ENCODE measurements at regions not wholly inside any gene's neighbourhood (a gene's known extent, or its start where the extent isn't known, plus 50 kb on each side); places are given as distances from the start of the nearest gene placed in this dataset.
"Not testable (repeated sequence)": the region's sequence is repeated elsewhere in the genome, so short reads cannot be mapped to it uniquely, and the experiment has no call there.

GRCh38 chr13:89072979-89073378 lies 1401.8 kb downstream of the SLITRK5 start:
- DNase-seq: no peak

- DNase-seq: no peak
These were observed 1405.5 kb downstream of the SLITRK5 start for GRCh38 chr13:89076622-89077021.

GRCh38 chr13:89082623-89083022 lies 1411.5 kb downstream of the SLITRK5 start:
- DNase-seq: no peak

DNA sequence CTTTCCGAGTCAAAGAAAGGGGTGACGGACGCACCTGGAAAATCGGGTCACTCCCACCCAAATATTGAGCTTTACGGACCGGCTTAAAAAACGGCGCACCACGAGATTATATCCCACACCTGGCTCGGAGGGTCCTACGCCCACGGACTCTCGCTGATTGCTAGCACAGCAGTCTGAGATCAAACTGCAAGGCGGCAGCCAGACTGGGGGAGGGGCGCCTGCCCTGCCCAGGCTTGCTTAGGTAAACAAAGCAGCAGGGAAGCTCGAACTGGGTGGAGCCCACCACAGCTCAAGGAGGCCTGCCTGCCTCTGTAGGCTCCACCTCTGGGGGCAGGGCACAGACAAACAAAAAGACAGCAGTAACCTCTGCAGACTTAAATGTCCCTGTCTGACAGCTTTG lies 1416.9 kb downstream of the SLITRK5 start:
- DNase-seq: not testable (repeated sequence)

GRCh38 chr13:89097994-89098393 lies 1426.8 kb downstream of the SLITRK5 start:
- DNase-seq: no peak

DNA sequence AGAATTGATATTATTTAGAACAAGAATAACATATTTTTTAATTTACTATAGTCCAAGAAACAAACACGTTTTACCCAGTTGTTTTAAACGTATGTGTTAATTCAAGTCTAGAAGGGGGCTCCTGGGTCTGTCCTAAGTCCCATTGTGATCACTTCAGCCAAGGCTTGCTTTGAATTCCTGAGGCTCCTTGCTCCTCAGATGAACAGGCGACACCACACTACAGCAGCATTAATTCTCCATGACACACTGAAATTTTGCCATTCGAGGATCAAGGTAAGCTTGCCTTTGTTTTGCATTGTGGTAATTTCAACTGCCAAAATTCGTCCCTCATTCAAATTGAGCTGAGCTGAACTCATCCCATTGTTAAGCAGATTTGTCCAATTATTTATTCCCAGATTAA lies 1442.6 kb downstream of the SLITRK5 start:
- DNase-seq: no peak

- DNase-seq: no peak
These were observed 1444.1 kb downstream of the SLITRK5 start for GRCh38 chr13:89115307-89115706.

- no peak for DNase-seq
These were observed 1465.5 kb downstream of the SLITRK5 start for GRCh38 chr13:89136678-89137077.

DNA sequence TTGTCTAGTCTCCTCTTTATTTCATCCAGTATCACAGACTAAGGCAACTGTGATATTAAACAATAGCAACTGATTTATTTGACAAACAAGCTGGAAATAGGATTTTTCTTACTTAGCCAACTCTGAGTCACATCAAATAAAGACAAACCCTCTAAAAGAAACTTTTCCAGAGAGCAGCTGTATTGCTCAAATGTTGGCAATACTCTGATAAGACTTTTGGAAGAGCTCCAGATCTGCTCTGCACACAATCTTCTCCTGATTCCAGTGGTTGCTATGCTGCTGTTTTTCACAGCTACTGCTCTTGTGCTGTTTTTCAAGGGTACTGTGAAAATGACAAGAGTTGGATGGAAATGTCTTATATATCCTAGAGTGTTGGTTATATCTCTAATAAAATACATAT lies 1479.2 kb downstream of the SLITRK5 start:
- no peak for DNase-seq

GRCh38 chr13:89153941-89154340 lies 1482.8 kb downstream of the SLITRK5 start:
- DNase-seq: no peak

DNA sequence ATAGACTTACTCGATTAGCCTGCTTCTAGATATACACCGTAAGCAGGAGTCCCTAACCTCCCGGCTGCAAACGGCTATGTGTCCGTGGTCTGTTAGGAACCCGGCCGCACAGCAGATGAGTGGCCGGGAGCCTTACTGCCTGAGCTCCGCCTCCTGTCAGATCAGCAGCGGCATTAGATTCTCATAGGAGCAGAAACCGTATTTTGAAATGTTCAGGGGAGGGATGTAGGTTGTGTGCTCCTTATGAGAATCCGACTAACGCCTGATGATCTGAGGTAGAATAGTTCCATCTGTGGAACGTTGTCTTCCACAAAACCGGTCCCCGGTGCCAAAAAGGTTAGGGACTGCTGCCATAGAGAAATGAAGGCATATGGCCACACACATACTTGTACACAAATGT lies 1491.9 kb downstream of the SLITRK5 start:
- no peak for DNase-seq

DNA sequence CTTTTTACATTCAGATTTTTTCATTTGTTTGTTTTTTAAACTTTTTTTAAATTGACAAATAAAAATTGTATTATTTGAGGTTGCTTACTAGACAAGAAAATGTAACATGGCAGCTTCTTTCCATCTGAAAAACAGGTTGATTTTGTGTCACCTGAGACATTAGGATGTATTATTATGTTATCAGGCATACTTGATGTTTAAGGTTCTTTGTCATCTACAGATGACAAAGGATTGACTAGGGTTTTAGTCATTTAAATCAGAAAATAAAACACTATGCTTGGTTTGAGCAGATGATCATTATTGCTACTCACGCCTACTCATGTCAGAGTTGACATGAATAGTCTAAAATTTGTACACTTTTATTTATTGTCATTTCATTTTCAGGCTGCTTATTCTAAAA lies 1494.5 kb downstream of the SLITRK5 start:
- no peak for DNase-seq

- no peak for DNase-seq
These were observed 1498.8 kb downstream of the SLITRK5 start for GRCh38 chr13:89169951-89170350.

DNA sequence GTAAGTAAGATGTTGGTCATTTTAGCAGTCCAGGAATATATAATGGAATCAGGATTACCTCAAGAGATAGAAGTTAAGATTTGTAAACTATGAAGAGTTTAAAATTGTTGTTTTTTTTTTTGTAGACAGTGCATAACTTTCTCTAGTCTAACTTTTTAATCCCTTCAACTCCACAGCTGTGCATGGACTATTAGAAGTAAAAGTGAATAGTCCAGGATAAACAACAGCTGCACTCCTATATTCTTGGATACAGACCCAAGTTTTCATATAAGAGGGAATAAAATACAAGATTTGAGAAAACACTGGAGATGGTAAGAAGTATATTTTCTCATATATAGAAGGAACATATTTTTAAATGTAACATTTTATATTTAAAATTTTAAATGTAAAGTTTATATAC lies 1509.9 kb downstream of the SLITRK5 start:
- no peak for DNase-seq

GRCh38 chr13:89199138-89199537 lies 1528.0 kb downstream of the SLITRK5 start:
- no peak for DNase-seq

- no peak for DNase-seq
These were observed 1533.3 kb downstream of the SLITRK5 start for GRCh38 chr13:89204435-89204834.

DNA sequence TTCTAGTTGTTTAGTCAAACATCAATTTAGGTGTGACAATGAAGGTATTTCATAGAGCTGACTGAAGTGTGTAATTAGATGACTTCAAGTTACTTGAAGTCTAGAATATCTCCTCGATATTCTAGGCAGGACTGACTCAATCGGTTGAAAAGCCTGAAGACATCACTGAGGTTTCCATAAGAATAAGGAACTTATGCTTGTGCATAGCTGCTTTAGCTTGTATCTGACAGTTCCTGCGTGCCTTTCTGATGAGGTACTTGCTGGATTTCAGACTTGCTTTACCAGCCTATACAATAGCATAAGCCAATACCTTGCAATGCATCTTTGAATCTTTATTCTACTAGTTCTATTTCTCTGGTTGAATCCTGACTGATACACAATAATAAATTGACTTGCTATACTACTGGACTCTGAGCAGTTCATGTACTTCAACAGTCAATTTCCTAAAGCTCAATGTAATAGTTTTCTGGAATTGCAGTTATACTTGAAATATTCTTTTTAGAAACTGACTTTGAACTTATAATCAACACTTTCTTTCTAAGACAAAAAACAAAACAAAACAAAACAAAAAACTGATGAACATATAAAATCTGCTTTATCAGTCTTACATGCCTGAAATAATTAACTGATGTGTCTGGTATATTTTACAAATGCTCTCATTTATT lies 1534.8 kb downstream of the SLITRK5 start:
- no peak for DNase-seq

DNA sequence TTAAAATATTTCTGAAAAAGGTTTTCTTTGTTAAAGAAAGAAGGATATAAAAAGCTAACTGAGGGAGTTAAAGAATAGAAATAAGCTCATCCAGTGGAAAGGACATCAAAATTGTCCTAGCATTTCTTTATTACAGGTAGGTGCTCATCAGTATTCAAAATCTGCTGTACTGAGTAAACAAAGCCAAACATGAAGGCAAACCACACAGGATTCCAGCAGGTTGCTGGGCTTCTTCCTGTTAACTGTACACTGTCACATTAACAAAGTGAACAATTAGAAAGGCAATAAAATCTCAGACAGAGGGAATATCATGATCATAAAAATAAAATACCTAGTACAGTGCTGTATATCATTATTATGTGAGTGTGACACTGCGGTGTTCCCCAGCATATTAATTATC lies 1541.0 kb downstream of the SLITRK5 start:
- DNase-seq: no peak

- no peak for DNase-seq
These were observed 1543.0 kb downstream of the SLITRK5 start for GRCh38 chr13:89214185-89214584.

- DNase-seq: not testable (repeated sequence)
These were observed 1544.1 kb downstream of the SLITRK5 start for GRCh38 chr13:89215319-89215718.

GRCh38 chr13:89217813-89218212 lies 1546.6 kb downstream of the SLITRK5 start:
- no peak for DNase-seq

GRCh38 chr13:89221557-89222158 lies 1550.5 kb downstream of the SLITRK5 start:
- DNase-seq: no peak

DNA sequence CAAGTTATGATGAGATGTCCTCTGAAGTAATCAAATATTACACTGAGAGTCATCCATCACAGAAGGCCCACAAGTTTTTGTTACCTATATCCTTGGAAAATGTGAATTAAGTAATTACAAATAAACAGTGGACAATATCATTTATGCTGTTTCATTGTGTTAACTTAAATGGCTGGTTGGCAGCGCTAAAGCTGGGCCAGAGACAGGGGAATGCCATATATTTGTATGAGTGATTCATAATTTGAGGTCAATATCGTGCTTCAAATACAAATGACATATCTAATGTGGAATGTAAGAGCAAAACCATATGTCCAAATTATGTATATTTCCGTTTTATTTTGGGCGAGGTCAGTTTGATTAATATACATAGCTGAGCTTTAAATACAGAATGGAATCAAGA lies 1556.2 kb downstream of the SLITRK5 start:
- DNase-seq: no peak

GRCh38 chr13:89238496-89238895 lies 1567.3 kb downstream of the SLITRK5 start:
- no peak for DNase-seq
